HUES64 (cell line): ENCODE measurements at regions not wholly inside any gene's neighbourhood (a gene's known extent, or its start where the extent isn't known, plus 50 kb on each side); places are given as distances from the start of the nearest gene placed in this dataset.

Experiments
- H3K27ac ChIP-seq: 2 replicates; pipeline ENCODE4 v1.7.0; 2013; ENCODE audit warnings: low read depth, low read length, inconsistent platforms
- H3K27me3 ChIP-seq: 2 replicates; pipeline ENCODE4 v1.6.1; 2013; ENCODE audit warnings: mild to moderate bottlenecking, low read length; ENCODE audit not compliant: insufficient read depth
- H3K36me3 ChIP-seq: 2 replicates; pipeline ENCODE4 v1.6.1; 2013; ENCODE audit warnings: mild to moderate bottlenecking, low read length; ENCODE audit not compliant: insufficient read depth
- H3K4me1 ChIP-seq: 2 replicates; pipeline ENCODE4 v1.6.1; 2013; ENCODE audit warnings: mild to moderate bottlenecking, low read length, moderate library complexity; ENCODE audit not compliant: insufficient read depth
- H3K4me3 ChIP-seq: 2 replicates; pipeline ENCODE4 v1.5.1; 2013; ENCODE audit warnings: mild to moderate bottlenecking, low read length, moderate library complexity
- H3K9ac ChIP-seq: 2 replicates; pipeline ENCODE4 v1.6.1; 2013; ENCODE audit warnings: mild to moderate bottlenecking, low read depth, low read length
- H3K9me3 ChIP-seq: 2 replicates; pipeline ENCODE4 v1.6.1; 2013; ENCODE audit warnings: low read depth, low read length; ENCODE audit not compliant: insufficient read depth
- WGBS: fragments of 150-250, 120-280 bp; methylation state at CpG from one replicate; pipeline ENCODE4 v1.1.7; 2013; ENCODE audit warnings: missing lambda C conversion rate; 5-methylcytosine and 5-hydroxymethylcytosine counted together

- Histone ChIP-seq H3K27me3 (no peaks in the 10 kb centered on the region), H3K4me3 (no peak overlapping the region), H3K9me3 (no peaks in the 10 kb centered on the region), H3K4me1 (no peaks in the 10 kb centered on the region; the same call in 1 of the 2 replicates), H3K27ac (no peak overlapping the region), H3K9ac (no peak overlapping the region), H3K36me3 (no peaks in the 10 kb centered on the region)
- WGBS = 91% methylated on average over 3 of the region's 3 CpGs
These were observed 54.9 kb upstream of the DPPA4 start for GRCh38 chr3:109392293-109392692.

- no peak overlapping the region for H3K9ac ChIP-seq
- no peak overlapping the region for H3K4me3 ChIP-seq
- WGBS = no CpG with 5 or more reads among the region's 1 CpG
- no peaks in the 10 kb centered on the region for H3K36me3 ChIP-seq
- H3K27me3 ChIP-seq = no peaks in the 10 kb centered on the region
- H3K27ac ChIP-seq = no peak overlapping the region
- H3K4me1 ChIP-seq = no peaks in the 10 kb centered on the region; the same call in 1 of the 2 replicates
- no peaks in the 10 kb centered on the region for H3K9me3 ChIP-seq
These were observed 50.3 kb upstream of the DPPA4 start for GRCh38 chr3:109387621-109388020.

DNA sequence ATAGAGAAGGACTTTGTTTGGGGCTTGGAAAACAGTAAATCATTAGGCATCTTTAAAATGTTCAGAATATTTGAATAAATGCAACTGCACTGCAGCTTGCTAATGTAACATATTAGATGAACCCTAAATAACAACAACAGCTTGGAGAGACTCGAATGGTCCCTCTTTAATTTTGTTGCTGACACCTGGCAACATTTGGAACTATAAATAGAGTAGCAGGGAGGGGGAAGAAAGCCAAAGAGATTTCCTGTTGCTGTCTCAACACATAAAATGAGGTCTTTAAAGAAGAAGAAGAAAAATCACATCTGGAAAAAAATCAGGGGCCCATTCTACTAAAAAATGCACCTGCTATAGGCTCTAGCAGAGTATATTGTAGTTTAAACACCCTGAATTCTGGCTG is 49.9 kb upstream of the DPPA4 start:
- no peak overlapping the region for H3K27ac ChIP-seq
- H3K9ac ChIP-seq = no peak overlapping the region
- no peak overlapping the region for H3K4me3 ChIP-seq
- H3K9me3 ChIP-seq = no peaks in the 10 kb centered on the region
- H3K27me3 ChIP-seq = no peaks in the 10 kb centered on the region
- 83% methylated on average over 1 of the region's 1 CpG for WGBS
- H3K4me1 ChIP-seq = no peaks in the 10 kb centered on the region; the same call in 1 of the 2 replicates
- no peaks in the 10 kb centered on the region for H3K36me3 ChIP-seq
